DMS153 treated with DMSO at 0.1 percent for 48 hours (cell line): ENCODE measurements at regions not wholly inside any gene's neighbourhood (a gene's known extent, or its start where the extent isn't known, plus 50 kb on each side); places are given as distances from the start of the nearest gene placed in this dataset.
"Not testable (repeated sequence)": the region's sequence is repeated elsewhere in the genome, so short reads cannot be mapped to it uniquely, and the experiment has no call there.

Experiments used
- DNase-seq: peaks from one replicate; lab custom pipeline; 2025; ENCODE audit not compliant: unreplicated experiment; lab: John Stamatoyannopoulos, UW

GRCh38 chr16:13793841-13794409, 126.0 kb upstream of the ERCC4 start:
- DNase-seq = no peak

- DNase-seq = no peak
Measured at GRCh38 chr16:13795131-13795530, 124.8 kb upstream of the ERCC4 start.

DNA sequence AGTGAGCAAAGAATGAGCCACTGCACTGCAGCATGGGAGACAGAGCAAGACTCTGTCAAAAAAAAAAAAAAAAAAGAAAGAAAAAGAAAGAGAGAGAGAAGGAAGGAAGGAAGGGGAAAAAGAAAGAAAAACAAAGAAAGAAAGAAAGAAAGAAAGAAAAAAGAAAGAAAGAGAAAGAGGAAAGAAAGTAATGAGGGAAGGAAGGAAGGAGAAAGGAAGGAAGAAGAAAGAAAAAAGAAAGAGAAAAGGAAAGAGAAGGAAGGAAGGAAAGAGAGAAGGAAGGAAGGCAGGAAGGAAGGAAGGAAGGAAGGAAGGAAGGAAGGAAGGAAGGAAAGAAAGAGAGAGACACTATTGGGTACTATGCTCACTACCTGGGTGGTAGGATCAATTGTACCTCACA, 122.2 kb upstream of the ERCC4 start:
- no peak for DNase-seq

DNA sequence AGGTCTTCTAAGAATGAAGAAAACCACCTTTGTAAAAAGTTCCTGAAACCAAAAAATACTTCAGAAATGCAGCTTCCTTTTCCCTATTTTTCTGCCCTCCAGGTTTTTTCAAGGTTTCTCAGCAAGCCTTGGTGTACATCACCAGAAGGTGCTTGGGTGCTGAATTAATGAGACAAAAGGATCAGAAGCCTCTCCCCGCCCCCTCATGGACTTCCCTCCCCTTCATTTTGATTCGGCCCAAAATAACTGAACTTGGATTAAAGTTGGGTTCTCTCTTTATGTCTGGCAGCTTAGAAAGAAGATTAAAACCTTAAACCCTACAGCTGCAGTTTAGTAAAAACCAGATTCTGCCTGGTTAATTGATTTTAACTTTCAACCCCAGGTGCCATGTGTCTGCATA, 121.7 kb upstream of the ERCC4 start:
- DNase-seq = no peak

DNA sequence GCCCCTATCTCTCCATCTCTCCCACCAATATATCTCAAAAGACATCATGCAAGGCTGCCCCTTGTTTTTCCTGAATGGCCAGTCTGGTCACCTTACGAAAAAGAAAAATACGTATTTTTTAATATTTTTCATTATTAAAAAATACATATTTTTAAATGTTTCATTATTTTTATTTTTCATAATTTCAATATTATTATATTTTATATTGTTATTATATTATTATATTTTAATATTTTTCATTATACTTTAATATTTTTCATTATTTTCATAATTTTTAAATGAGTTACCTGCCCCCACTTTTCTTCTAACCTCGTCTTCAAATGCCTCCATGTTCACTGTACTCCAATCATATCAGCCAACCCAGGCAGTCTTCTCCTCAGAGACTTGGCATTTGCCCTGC, 116.0 kb upstream of the ERCC4 start:
- DNase-seq = no peak

DNA sequence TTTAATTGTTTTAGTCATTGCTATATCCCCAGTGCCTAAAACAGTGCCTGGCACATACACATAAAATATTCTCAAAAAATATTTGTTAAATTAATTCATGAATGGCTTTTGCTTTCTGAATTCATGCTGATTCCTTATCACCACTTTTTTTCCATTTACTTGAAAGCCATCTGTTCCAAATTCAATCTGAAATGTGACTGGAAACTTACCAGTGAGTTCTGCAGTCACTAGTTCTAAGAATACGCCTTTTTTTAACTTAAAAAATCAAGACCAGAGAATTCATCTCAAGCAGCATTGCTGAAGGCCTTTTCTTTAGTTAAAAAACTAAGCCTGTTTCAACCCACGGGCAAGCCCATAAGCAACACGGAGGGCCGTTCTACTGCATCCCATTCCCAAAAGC, 114.0 kb upstream of the ERCC4 start:
- no peak for DNase-seq

DNA sequence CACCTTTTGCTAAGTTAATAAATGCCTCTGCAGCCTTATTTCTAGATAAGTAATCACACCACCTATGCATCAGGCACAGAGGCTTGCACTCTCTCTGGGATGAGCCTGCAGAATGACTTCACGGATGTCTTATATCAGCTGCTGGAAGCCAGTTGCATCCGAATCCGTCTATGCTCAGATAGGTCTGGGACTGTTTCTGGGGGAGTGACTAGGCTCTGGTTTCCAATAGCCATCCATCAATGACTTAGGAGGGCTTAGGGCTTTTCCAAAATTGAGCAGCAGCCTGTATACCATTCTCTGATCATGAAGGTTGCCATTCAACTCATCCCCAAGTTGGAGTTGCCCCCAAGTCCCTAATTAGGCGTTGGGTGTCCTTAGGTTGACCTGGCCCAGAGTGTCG, 113.3 kb upstream of the ERCC4 start:
- DNase-seq = no peak

DNA sequence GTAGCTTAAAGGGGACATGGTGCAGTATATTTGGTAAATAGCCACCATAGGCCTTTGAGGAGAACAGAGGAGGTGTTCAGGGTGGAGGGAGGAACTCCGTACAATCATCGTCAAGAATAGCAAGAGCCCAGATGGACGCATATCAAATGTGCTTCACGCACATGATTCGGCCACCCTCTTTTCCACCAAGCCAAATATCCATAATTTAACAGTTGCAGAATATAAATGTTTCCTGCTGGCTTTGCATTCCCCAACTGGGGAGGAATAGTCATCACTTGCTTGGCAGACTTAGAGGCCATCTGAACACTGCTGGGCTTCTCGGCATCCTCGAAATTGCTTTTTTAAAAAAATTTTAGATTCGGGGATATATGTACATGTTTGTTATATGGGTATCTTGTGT, 111.9 kb upstream of the ERCC4 start:
- DNase-seq = no peak

GRCh38 chr16:13809765-13810164, 110.2 kb upstream of the ERCC4 start:
- no peak for DNase-seq

- no peak for DNase-seq
Measured at GRCh38 chr16:13811834-13812233, 108.1 kb upstream of the ERCC4 start.

DNA sequence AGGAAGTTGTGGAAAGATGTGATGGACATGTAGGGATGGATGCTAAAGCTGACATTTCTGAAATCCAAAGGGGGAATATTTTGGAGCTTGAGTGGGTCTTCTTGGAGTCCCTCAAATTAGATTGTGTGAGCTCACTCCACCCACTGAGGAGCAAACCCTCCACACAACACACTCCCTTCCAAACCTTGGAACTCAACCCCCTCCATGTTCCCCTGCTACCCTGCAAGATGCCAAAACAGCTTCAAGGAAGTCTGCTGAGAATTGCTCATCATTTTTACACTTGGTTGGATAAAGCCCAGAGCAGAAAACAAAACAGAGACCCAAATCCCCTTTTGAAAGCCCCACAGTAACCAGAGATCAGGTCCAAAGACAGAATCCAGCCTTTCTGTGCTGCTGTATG, 103.3 kb upstream of the ERCC4 start:
- DNase-seq = no peak

DNA sequence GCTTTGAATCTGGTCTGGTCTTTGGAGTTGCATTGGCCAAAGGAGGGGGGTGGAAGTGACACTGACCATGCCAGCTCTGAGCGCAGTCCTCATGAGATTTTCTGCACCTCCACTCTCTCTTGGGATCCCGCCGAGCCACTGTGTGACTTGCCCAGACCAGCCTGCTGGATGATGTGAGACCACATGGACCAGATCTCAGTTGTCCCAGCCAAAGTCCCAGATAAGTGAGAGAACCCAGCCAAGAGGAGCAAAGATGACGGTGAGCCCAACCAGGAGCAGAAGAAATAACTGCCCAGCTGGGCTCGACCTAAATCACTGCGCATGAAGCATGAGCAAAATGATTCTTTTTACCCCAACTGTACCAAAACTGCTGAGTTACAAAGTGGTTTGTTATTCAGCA, 96.5 kb upstream of the ERCC4 start:
- DNase-seq = no peak

DNA sequence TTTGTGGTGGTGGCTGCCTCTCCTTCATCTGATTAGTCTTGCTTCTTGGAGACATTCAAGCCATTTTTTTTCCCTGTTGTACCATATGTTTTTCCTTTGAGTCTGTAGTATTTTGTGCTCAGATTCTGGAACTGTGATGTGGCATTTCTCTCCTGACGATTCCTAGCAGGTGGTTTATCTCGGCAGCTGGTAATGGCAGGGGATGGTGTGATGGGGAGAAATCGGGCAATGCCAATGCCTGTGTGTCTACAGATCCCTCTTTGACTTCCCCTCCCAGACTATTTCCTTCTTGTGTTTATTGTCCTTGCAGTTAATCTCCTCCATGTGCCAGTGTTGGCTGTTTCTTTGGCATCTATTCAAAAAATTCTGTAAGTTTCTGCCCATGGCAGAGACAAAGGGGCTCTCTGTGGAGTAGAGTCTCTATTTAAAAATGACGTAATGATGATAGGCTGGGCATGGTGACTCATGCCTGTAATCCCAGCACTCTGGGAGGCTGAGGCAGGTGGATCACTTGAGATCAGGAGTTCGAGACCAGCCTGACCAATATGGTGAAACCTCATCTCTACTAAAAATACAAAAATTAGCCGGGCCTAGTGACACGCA, 90.2 kb upstream of the ERCC4 start:
- DNase-seq = no peak

GRCh38 chr16:13833515-13833914, 86.4 kb upstream of the ERCC4 start:
- DNase-seq = no peak

GRCh38 chr16:13835387-13835786, 84.6 kb upstream of the ERCC4 start:
- DNase-seq = no peak

- no peak for DNase-seq
Measured at GRCh38 chr16:13835935-13836730, 83.8 kb upstream of the ERCC4 start.

DNA sequence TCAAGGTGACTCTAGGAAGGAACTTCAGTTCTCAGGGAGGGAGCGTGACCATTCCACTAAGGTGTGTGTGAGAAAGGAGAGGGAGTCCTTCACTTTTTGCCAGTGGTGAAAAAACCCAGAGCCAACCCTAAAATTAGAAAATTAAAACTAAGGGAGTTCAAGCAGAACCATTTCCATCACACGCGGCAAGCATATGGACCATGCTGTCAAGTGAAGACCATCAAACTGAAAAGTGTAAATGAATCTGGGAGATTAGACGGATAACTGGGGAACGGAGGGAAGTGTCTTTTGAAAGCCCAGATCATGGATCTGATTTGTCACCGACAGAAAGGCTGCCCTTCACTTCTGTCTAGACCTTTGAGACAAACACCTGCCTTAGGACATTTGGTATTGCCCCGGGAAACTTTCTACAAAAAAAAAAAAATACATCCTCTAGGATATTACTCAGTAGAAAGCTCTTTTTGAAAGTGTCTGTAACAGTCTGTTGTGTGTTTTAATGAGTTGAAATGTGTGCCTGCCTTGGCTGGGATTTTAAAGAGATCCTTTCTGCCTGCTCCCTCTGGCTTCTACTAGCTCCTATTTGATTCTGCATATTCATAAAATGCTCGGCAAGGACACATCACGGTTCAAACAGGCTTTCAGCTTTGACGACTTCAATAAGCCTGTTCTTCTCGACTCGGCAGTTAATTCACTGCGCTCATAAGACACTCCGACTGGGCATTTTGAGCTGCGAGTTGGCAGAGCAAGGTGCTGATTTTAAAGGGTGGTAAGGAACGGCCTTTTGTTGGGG, 81.4 kb upstream of the ERCC4 start:
- no peak for DNase-seq

- no peak for DNase-seq
Measured at GRCh38 chr16:13839577-13839976, 80.4 kb upstream of the ERCC4 start.

DNA sequence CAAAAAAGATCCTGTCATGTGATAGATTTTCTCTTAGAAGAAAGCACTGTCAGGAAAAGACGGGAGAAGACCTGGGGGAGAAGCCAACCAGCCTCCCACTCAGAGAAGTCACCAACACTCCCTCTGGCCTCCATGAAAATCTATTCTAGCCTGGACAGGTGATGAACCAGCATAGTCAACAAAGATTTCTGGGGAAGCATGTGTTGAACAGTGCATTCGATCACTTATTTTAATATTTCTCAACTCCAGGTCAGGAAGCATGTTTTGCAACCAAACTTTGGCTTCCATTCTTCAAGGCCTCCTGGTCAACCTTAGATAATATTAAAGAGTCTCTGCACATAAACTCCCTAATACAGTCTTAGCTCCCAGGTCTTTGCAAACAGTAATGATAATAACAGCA, 74.7 kb upstream of the ERCC4 start:
- DNase-seq = no peak

DNA sequence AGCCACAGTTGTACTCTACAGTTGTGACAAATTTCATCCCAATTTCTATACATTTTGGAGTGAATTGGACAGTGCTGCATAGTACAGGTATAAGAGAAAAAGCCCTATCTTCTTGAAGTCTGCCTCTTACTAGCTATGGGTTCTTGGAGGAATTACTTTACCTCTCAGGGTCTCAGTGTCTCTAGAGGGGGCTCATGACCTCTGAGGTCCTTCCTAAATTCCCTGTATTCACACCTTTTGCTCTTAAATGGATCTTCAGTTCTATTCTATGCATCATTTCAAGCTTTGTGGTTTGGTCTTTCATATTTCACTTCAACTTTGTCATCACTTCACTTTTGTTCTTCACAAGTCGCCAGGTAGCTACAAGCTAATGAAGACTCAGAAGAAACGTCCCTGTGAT, 71.2 kb upstream of the ERCC4 start:
- DNase-seq = no peak

GRCh38 chr16:13850173-13850572, 69.8 kb upstream of the ERCC4 start:
- DNase-seq = not testable (repeated sequence)

GRCh38 chr16:13852827-13853226, 67.1 kb upstream of the ERCC4 start:
- DNase-seq = no peak
